Mesodermal cell (in vitro differentiated cells): ENCODE measurements at regions not wholly inside any gene's neighbourhood (a gene's known extent, or its start where the extent isn't known, plus 50 kb on each side); places are given as distances from the start of the nearest gene placed in this dataset.

ENCODE experiments used
- H3K27ac ChIP-seq: 2 replicates; pipeline ENCODE4 v1.7.0; 2013; ENCODE audit warnings: mild to moderate bottlenecking, low read depth, low read length, moderate library complexity; ENCODE audit not compliant: severe bottlenecking
- H3K36me3 ChIP-seq: 2 replicates; pipeline ENCODE4 v1.7.1; 2013; ENCODE audit warnings: mild to moderate bottlenecking, low read length, moderate library complexity; ENCODE audit not compliant: control insufficient read depth, insufficient read depth
- H3K4me1 ChIP-seq: one replicate; pipeline ENCODE4 v1.7.1; 2013; ENCODE audit warnings: mild to moderate bottlenecking, low read length; ENCODE audit not compliant: insufficient read depth, control insufficient read depth, poor library complexity, severe bottlenecking
- H3K4me3 ChIP-seq: 2 replicates; pipeline ENCODE4 v1.7.0; 2013; ENCODE audit warnings: low read length, control low read depth, mild to moderate bottlenecking; ENCODE audit not compliant: insufficient read depth, poor library complexity, severe bottlenecking; ENCODE audit errors: extremely low read depth
- H3K9me3 ChIP-seq: 2 replicates; pipeline ENCODE4 v1.7.1; 2013; ENCODE audit warnings: mild to moderate bottlenecking, low read length, moderate library complexity; ENCODE audit not compliant: control insufficient read depth
- WGBS, 2 experiments: methylation state at CpG; one replicate each; pipeline ENCODE4 v1.1.5; 2013; ENCODE audit warnings: missing lambda C conversion rate in 2 of 2; ENCODE audit not compliant: insufficient coverage in 2 of 2; 5-methylcytosine and 5-hydroxymethylcytosine counted together

DNA sequence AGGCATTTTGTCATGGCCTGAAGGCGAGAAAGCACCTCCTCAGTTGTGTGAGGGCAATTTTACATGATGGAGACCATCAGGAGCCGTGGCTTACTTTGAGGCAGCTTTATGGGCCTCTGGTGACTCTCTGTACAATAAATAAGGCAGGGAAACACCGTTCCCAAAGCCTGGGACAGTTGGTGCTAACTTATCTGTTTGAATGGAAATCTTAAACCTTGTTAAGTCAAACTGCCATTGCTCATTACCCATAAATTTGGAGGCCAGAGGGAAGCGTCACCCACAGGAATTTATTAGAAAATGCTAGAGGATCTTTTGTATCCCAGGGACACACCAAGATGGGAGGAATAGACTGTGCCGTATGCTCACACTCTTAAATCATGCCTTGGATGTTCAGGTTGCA lies 1156.9 kb downstream of the BRD1 start:
- Histone ChIP-seq H3K4me3 (no peak overlapping the region), H3K9me3 (peaks cover 13% of the 10 kb centered on the region), H3K27ac (no peak overlapping the region), H3K36me3 (no peaks in the 10 kb centered on the region), H3K4me1 (no peaks in the 10 kb centered on the region)
- WGBS, 2 experiments, result 90 to 91% methylated on average over 3 to 5 of the region's 5 CpGs

DNA sequence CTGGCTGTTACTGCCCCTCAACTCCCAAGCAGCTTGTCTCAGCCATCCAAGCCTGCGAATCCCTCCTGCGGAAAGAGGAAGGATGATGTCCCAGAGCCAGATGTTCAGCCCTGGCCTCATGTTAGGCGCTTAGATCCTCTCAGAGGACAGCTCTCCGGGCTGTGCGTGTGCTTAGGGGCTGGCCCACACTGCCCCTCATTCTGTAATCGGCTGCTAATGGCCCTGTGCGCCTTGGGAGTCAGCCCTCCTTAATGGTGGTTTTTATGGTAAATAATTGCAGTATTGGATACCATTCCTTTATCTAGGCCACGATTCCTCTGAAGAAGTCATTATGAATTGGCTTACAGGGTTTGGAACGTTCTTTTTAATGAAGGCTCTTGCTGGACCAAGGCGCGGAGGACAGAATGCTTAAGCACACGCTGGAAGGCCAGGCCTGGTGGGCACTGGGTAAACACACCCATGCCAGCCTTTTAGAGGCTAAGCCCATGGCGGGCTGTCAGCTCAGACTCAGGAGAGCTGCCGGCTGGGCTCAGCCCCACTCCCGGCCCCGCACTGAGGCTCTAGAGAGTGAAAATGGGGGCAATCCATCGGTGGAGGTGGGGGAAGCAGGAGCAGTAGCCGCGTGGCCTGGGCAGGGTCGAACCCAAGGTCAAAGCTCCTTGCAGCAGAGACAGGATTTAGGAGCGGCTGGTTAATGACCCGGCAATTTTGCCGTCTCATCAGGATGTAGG lies 1157.5 kb downstream of the BRD1 start:
- Histone ChIP-seq H3K9me3 (peaks cover 13% of the 10 kb centered on the region), H3K36me3 (no peaks in the 10 kb centered on the region), H3K4me1 (no peaks in the 10 kb centered on the region), H3K4me3 (no peak overlapping the region), H3K27ac (no peak overlapping the region)
- WGBS, 2 experiments, result 90 to 92% methylated on average over 21 to 23 of the region's 23 CpGs

DNA sequence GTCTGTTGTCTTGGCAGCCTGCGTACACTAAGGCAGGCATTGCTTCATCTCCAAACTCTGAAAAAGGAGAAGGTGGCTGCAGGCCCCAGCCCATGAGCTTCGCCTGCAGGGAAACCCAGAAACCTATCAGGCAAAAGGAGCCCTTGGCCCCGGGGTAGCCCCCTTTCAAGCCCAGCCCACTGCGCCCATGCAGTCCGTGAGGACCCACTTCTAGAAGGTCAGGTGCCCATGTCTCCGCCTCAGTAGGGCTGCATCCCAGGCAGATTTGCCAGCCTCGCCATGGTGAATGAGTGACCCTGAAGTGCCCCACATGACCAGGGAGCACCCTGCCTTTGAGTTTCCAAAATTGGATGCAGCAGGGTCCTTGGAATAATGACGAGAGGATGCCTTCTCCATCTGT lies 1158.4 kb downstream of the BRD1 start:
- H3K4me1 ChIP-seq, result no peaks in the 10 kb centered on the region
- no peak overlapping the region for H3K27ac ChIP-seq
- H3K4me3 ChIP-seq, result no peak overlapping the region
- peaks cover 13% of the 10 kb centered on the region for H3K9me3 ChIP-seq
- H3K36me3 ChIP-seq, result no peaks in the 10 kb centered on the region
- 69 to 72% methylated on average over 8 of the region's 8 CpGs for WGBS, 2 experiments

DNA sequence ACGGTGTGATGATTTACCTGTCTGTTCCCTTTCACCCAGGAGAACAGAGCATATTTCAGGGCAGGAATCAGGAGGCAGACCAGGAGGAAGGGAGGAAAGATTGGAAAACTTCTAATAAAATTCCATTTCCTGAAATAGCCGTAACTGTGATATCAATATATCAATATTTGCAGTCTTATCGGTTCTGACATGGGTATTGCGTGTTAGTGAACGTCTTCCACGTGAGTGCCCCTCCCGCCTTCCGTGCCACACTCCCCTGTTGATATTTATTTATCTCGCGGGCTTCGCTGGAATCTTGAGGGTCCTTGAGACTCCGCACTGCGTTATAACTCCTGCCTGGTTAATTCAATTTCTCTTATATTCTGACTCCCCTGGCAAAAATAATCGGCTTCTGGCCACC lies 1160.4 kb downstream of the BRD1 start:
- Histone ChIP-seq H3K27ac (no peak overlapping the region), H3K4me1 (no peaks in the 10 kb centered on the region), H3K4me3 (no peak overlapping the region), H3K36me3 (no peaks in the 10 kb centered on the region), H3K9me3 (peaks cover 20% of the 10 kb centered on the region)
- WGBS, 2 experiments, result 87 to 89% methylated on average over 13 to 14 of the region's 14 CpGs

DNA sequence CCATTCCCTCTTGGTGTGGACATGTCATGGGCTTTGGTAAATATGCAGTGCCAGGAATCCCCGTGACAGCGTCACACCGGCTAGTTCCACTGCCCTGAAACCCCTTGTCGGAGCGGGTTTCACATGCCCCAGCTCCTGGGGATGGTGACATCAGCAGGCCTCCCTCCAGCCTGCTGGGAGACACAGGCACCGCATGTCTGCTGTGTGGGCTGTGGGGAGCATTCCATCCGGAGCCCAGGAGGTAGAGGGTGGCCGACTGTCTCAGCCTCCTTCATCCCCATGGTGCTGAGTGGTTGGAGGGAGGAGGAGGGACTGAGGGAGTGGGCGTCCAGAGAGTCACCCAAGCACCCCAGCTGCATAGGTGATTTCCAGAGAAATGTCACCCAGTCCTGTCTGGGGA lies 1161.1 kb downstream of the BRD1 start:
- Histone ChIP-seq H3K9me3 (peaks cover 15% of the 10 kb centered on the region), H3K36me3 (no peaks in the 10 kb centered on the region), H3K4me1 (no peaks in the 10 kb centered on the region), H3K27ac (no peak overlapping the region), H3K4me3 (no peak overlapping the region)
- 68 to 75% methylated on average over 4 to 7 of the region's 9 CpGs for WGBS, 2 experiments

DNA sequence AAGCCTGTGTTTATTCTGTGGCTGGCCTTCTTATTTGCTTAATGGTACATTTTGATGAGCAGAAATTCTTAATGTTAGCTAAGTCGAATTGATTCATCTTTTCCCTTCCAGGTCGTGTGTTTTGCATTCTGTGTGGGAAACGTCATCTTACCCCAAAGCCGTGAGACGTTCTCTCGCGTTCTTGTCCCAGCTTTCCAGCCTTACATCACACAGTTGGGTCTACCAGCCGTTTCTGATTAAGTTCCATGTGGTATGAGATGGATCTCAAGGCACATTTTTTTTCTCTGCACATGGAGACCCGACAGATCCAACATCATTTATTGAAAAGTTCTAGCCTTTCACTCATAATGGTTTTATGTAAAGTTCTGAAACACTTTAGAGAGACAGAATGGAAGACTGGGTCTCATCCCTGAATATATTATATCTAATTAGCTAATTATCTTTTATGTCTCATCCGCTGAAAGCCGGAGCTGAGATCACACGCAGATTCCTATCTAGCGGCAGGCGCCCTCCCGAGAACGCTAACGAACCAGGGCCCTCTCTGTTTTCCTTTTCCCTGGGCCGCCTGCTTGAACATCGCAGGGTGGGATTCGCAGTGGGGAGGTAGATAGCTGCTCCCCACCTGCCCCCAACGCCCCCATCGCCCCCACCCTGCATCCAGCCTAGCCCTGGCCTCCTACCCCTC lies 1162.2 kb downstream of the BRD1 start:
- peaks cover 11% of the 10 kb centered on the region for H3K9me3 ChIP-seq
- no peaks in the 10 kb centered on the region for H3K36me3 ChIP-seq
- H3K4me3 ChIP-seq, result no peak overlapping the region
- WGBS, 2 experiments, result 94 to 99% methylated on average over 13 to 15 of the region's 22 CpGs
- H3K4me1 ChIP-seq, result no peaks in the 10 kb centered on the region
- H3K27ac ChIP-seq, result no peak overlapping the region

DNA sequence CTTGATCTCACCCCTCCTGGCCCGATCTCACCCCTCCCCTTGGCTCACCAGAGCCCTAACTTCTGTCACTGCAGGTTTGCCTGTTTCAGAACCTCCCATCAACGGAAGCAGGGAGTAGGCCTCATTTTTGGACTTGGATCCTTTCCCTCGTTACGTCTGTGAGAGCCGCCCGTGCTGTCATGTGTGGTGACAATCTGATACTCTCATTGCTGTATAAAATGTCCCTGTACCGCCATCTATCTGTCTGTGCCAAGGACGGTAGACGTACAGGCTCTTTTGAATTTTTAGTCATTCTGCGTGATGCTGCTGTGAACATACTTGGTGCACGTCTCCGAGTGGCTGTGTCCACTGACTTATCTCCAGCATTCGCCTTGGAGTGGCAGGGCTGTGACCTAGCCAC lies 1163.1 kb downstream of the BRD1 start:
- no peaks in the 10 kb centered on the region for H3K36me3 ChIP-seq
- no peak overlapping the region for H3K4me3 ChIP-seq
- peaks cover under 1% of the 10 kb centered on the region for H3K4me1 ChIP-seq
- WGBS, 2 experiments, result 93 to 97% methylated on average over 13 of the region's 13 CpGs
- H3K9me3 ChIP-seq, result peaks cover 11% of the 10 kb centered on the region
- H3K27ac ChIP-seq, result no peak overlapping the region

DNA sequence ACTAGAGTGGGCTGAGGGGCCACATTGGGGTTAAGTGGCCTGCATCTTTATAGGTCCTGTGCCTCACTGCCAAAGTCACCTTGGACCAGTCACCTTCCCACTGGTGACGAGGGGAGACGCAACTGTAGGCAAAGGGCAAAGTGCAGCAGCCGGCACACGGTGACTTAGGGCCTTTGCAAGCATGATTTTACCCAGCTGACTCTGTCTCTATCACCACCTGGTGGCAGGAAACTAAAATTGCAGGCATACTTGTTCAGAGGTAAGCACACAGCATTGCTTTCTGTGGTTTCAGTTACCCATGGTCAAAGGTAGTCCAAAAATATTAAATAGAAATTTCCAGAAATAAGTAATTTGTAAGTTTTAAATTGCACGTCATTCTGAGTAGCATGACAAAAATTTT lies 1164.4 kb downstream of the BRD1 start:
- H3K4me1 ChIP-seq, result peaks cover 3% of the 10 kb centered on the region
- peaks cover 11% of the 10 kb centered on the region for H3K9me3 ChIP-seq
- H3K27ac ChIP-seq, result no peak overlapping the region
- 66 to 75% methylated on average over 4 to 5 of the region's 5 CpGs for WGBS, 2 experiments
- H3K4me3 ChIP-seq, result no peak overlapping the region
- no peaks in the 10 kb centered on the region for H3K36me3 ChIP-seq

DNA sequence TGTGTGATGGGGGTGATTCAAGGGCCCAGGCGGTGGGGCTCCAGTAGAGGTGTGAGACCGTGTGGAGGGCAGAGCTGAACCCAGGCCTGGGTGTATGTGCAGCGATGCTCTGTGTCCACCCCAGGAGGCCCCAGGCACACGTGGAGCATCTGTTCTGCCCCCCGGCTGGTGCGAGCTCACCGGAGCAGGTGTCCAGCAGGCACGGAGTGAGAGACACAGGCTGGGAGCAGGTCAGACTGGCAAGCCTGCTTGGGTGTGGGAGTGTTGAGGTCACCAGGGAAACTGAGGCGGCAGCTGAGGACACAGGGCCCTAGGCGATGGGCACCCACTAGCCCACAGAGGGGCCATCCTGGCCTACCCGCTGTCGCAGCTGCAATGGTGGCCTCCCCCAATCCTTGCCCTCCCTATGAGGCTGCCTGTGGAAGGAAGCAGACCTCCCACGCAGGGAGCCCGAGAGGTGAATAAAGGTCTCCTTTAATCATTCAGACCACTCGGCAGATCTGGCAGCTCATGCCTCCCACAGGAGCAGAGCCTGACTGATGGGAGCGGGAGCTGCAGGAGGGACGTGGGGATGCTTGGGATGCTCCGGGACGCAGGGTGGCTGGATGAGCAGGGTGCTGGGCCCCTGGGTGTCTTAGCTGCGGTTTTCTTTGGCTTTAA lies 1165.1 kb downstream of the BRD1 start:
- H3K36me3 ChIP-seq, result no peaks in the 10 kb centered on the region
- 93 to 97% methylated on average over 14 to 20 of the region's 20 CpGs for WGBS, 2 experiments
- no peak overlapping the region for H3K27ac ChIP-seq
- peaks cover 3% of the 10 kb centered on the region for H3K4me1 ChIP-seq
- no peak overlapping the region for H3K4me3 ChIP-seq
- H3K9me3 ChIP-seq, result peaks cover 11% of the 10 kb centered on the region

DNA sequence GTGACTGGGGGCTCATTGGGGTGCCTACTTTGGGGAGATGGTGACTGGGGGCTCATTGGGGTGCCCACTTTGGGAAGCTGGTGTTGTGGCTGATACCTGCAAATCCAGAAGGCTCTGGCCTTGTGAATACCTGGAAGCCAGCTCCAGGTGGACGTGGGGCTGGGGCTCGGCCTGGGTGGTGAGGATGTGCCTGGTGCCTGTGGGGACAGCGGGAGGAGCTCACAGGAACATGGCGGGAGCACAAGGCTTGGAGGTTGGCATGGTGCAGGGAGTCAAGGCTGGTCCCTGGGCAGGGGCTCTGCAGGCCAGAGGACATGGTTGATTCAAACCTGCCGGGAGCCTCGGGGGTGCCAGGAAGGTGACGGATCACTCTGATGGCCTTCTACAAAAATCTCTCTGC lies 1165.7 kb downstream of the BRD1 start:
- no peak overlapping the region for H3K27ac ChIP-seq
- WGBS, 2 experiments, result 74 to 85% methylated on average over 4 to 6 of the region's 7 CpGs
- H3K4me3 ChIP-seq, result no peak overlapping the region
- no peaks in the 10 kb centered on the region for H3K36me3 ChIP-seq
- H3K4me1 ChIP-seq, result peaks cover 3% of the 10 kb centered on the region
- peaks cover 11% of the 10 kb centered on the region for H3K9me3 ChIP-seq
